IPS-11a (cell line): ENCODE measurements at regions not wholly inside any gene's neighbourhood (a gene's known extent, or its start where the extent isn't known, plus 50 kb on each side); places are given as distances from the start of the nearest gene placed in this dataset.
"Not testable (repeated sequence)": the region's sequence is repeated elsewhere in the genome, so short reads cannot be mapped to it uniquely, and the experiment has no call there.

Experiments
- H3K4me3 ChIP-seq: one replicate; pipeline ENCODE4 v1.5.1; 2013; ENCODE audit warnings: low read depth, low read length, control low read depth

GRCh38 chr15:45804028-45804427 lies 169.2 kb downstream of the SQOR start:
- H3K4me3 ChIP-seq, result no peak overlapping the region

- no peak overlapping the region for H3K4me3 ChIP-seq
Observed at GRCh38 chr15:45810201-45810600, 175.4 kb downstream of the SQOR start.

- H3K4me3 ChIP-seq, result no peak overlapping the region
Observed at GRCh38 chr15:45812200-45812599, 177.4 kb downstream of the SQOR start.

- H3K4me3 ChIP-seq, result not testable (repeated sequence)
Observed at GRCh38 chr15:45817578-45817977, 182.7 kb downstream of the SQOR start.

- no peak overlapping the region for H3K4me3 ChIP-seq
Observed at GRCh38 chr15:45821390-45821789, 186.6 kb downstream of the SQOR start.

- H3K4me3 ChIP-seq, result not testable (repeated sequence)
Observed at GRCh38 chr15:45822968-45823367, 188.1 kb downstream of the SQOR start.

- H3K4me3 ChIP-seq, result no peak overlapping the region
Observed at GRCh38 chr15:45827275-45827674, 192.4 kb downstream of the SQOR start.

GRCh38 chr15:45827766-45828165 lies 192.9 kb downstream of the SQOR start:
- H3K4me3 ChIP-seq, result no peak overlapping the region

GRCh38 chr15:45829336-45830153 lies 194.7 kb downstream of the SQOR start:
- no peak overlapping the region for H3K4me3 ChIP-seq

- no peak overlapping the region for H3K4me3 ChIP-seq
Observed at GRCh38 chr15:45831787-45832186, 197.0 kb downstream of the SQOR start.

GRCh38 chr15:45834622-45835021 lies 199.8 kb downstream of the SQOR start:
- H3K4me3 ChIP-seq, result no peak overlapping the region

- H3K4me3 ChIP-seq, result no peak overlapping the region
Observed at GRCh38 chr15:45842151-45842550, 207.3 kb downstream of the SQOR start.

GRCh38 chr15:45847645-45848044 lies 212.8 kb downstream of the SQOR start:
- no peak overlapping the region for H3K4me3 ChIP-seq

- no peak overlapping the region for H3K4me3 ChIP-seq
Observed at GRCh38 chr15:45849136-45849535, 214.3 kb downstream of the SQOR start.

GRCh38 chr15:45854455-45855202 lies 219.8 kb downstream of the SQOR start:
- no peak overlapping the region for H3K4me3 ChIP-seq

GRCh38 chr15:45855210-45855906 lies 220.5 kb downstream of the SQOR start:
- no peak overlapping the region for H3K4me3 ChIP-seq

GRCh38 chr15:45855907-45856579 lies 221.2 kb downstream of the SQOR start:
- H3K4me3 ChIP-seq, result no peak overlapping the region

GRCh38 chr15:45857291-45857690 lies 222.5 kb downstream of the SQOR start:
- no peak overlapping the region for H3K4me3 ChIP-seq

GRCh38 chr15:45858491-45858890 lies 223.7 kb downstream of the SQOR start:
- no peak overlapping the region for H3K4me3 ChIP-seq

GRCh38 chr15:45862034-45862433 lies 227.2 kb downstream of the SQOR start:
- H3K4me3 ChIP-seq, result no peak overlapping the region
